B cell (primary cell): ENCODE measurements at regions not wholly inside any gene's neighbourhood (a gene's known extent, or its start where the extent isn't known, plus 50 kb on each side); places are given as distances from the start of the nearest gene placed in this dataset.

Experiments used
- ATAC-seq: fragments of 200-7000 bp; cut with Tn5 transposase; one replicate; pipeline ENCODE4 v1.10.0; 2021; ENCODE audit warnings: low read depth, mild to moderate bottlenecking, moderate number of reproducible peaks, moderate library complexity
- CTCF ChIA-PET: fragments of 350-600 bp; sonication (Branson Sonifier 250); formaldehyde crosslinking; loops from one replicate; lab custom pipeline; 2021; ENCODE audit warnings: antibody characterized with exemption, inconsistent platforms; lab: Charles Lee
- POLR2A ChIA-PET: fragments of 350-600 bp; sonication (Branson Sonifier 250); formaldehyde crosslinking; loops from one replicate; lab custom pipeline; 2021; ENCODE audit warnings: antibody characterized with exemption; lab: Charles Lee
- DNase-seq: peaks from one replicate; pipeline ENCODE4 v3.0.0; 2013
- H2AFZ ChIP-seq: 2 replicates; pipeline ENCODE4 v1.6.1; 2012; ENCODE audit warnings: mild to moderate bottlenecking, low read depth, low read length; ENCODE audit not compliant: insufficient read depth, poor library complexity, severe bottlenecking
- H3K27ac ChIP-seq, 2 donors: 1 replicate in 1 of 2; 2 replicates in 1 of 2; pipeline ENCODE4 v1.5.1; 2012 to 2013; ENCODE audit warnings: low read length in 2 of 2, mild to moderate bottlenecking in 2 of 2, moderate library complexity in 1 of 2
- H3K27me3 ChIP-seq, 4 experiments: fragments of 200-600 bp in 1 of 4; sonication (generic) in 1 of 4; replicated peaks in 1 of 4; 1 replicate in 2 of 4; 2 replicates in 2 of 4; pipeline versions ENCODE4 v1.6.1 to v1.7.0; 2013 to 2016; ENCODE audit warnings: low read length in 3 of 4, mild to moderate bottlenecking in 2 of 4, mixed read lengths in 1 of 4, moderate library complexity in 1 of 4; ENCODE audit not compliant: insufficient read depth in 4 of 4, control insufficient read depth in 3 of 4; ENCODE audit errors: control extremely low read depth in 1 of 4
- H3K36me3 ChIP-seq, 2 experiments: replicated peaks in 1 of 2; 1 replicate in 1 of 2; 2 replicates in 1 of 2; pipeline versions ENCODE4 v1.6.1 to v1.7.1; 2013; ENCODE audit warnings: low read length in 1 of 2; ENCODE audit not compliant: insufficient read depth in 2 of 2, control insufficient read depth in 1 of 2; ENCODE audit errors: control extremely low read depth in 1 of 2, extremely low read depth in 1 of 2
- H3K4me1 ChIP-seq, 2 donors: fragments of 200-600 bp in 1 of 2; sonication (generic) in 1 of 2; 1 replicate in 1 of 2; 2 replicates in 1 of 2; pipeline versions ENCODE4 v1.5.1 to v1.6.1; 2013 to 2017; ENCODE audit warnings: low read length in 2 of 2; ENCODE audit not compliant: control insufficient read depth in 2 of 2, insufficient read depth in 2 of 2
- H3K4me2 ChIP-seq: replicated peaks from 2 replicates; pipeline ENCODE3; 2012; ENCODE audit warnings: mild to moderate bottlenecking, low read depth, low read length; ENCODE audit not compliant: poor library complexity, severe bottlenecking
- H3K4me3 ChIP-seq, 5 experiments: fragments of 200-600 bp in 1 of 5; sonication (generic) in 1 of 5; 1 replicate in 3 of 5; 2 replicates in 2 of 5; pipeline versions ENCODE4 v1.5.1 to v1.7.0; 2011 to 2016; ENCODE audit warnings: low read length in 4 of 5, mild to moderate bottlenecking in 4 of 5, low read depth in 2 of 5, control low read depth in 1 of 5, moderate library complexity in 1 of 5; ENCODE audit not compliant: insufficient read depth in 1 of 5; ENCODE audit errors: control extremely low read depth in 1 of 5, extremely low read depth in 1 of 5
- H3K79me2 ChIP-seq: fragments of 200-600 bp; sonication (generic); one replicate; pipeline ENCODE4 v1.6.0; 2016; ENCODE audit warnings: low read length; ENCODE audit not compliant: control insufficient read depth, insufficient read depth
- H3K9ac ChIP-seq: fragments of 200-600 bp; sonication (generic); 2 replicates; pipeline ENCODE4 v1.6.1; 2017; ENCODE audit warnings: mild to moderate bottlenecking, low read length, moderate library complexity
- H3K9me3 ChIP-seq, 3 donors: one replicate each; pipeline versions ENCODE4 v1.6.1 to v1.7.1; 2013; ENCODE audit warnings: low read length in 2 of 3; ENCODE audit not compliant: control insufficient read depth in 2 of 3, insufficient read depth in 1 of 3; ENCODE audit errors: control extremely low read depth in 1 of 3
- H4K20me1 ChIP-seq: 2 replicates; pipeline ENCODE4 v1.6.0; 2012; ENCODE audit warnings: mild to moderate bottlenecking, low read length; ENCODE audit not compliant: insufficient read depth, control insufficient read depth, poor library complexity, severe bottlenecking
- H3K27ac Mint-ChIP-seq: one replicate; pipeline ENCODE4 v1.8.0; 2021; ENCODE audit warnings: mixed read lengths
- H3K27me3 Mint-ChIP-seq: one replicate; pipeline ENCODE4 v1.8.0; 2021; ENCODE audit warnings: mixed read lengths
- H3K4me1 Mint-ChIP-seq: one replicate; pipeline ENCODE4 v1.8.0; 2021; ENCODE audit warnings: mixed read lengths
- H3K4me3 Mint-ChIP-seq: one replicate; pipeline ENCODE4 v1.8.0; 2021; ENCODE audit warnings: mixed read lengths
- H3K9me3 Mint-ChIP-seq: one replicate; pipeline ENCODE4 v1.8.0; 2022; ENCODE audit warnings: mixed read lengths; ENCODE audit not compliant: insufficient read depth
- CTCF ChIP-seq: fragments of 200-600 bp; IDR thresholded peaks from one replicate; pipeline ENCODE4 v1.8.0; 2022; ENCODE audit warnings: antibody characterized with exemption, mild to moderate bottlenecking
- EZH2 ChIP-seq: IDR thresholded peaks from 2 replicates; pipeline ENCODE4 v1.6.1; 2012; ENCODE audit warnings: borderline replicate concordance, low read depth, mild to moderate bottlenecking, moderate library complexity, low read length; ENCODE audit not compliant: insufficient read depth, poor library complexity, severe bottlenecking
- WGBS: methylation state at CpG from one replicate; pipeline ENCODE4 v1.1.5; 2013; ENCODE audit warnings: missing lambda C conversion rate; ENCODE audit not compliant: insufficient coverage; 5-methylcytosine and 5-hydroxymethylcytosine counted together
- intact Hi-C: fragments of 100-400 bp; cut with micrococcal nuclease; formaldehyde crosslinking; loops from one replicate; pipeline ENCODE4 v1.10.0; 2022

GRCh38 chr11:82586581-82586980 lies 147.1 kb downstream of the FAM181B start:
- ATAC-seq = no peak

GRCh38 chr11:82577246-82577645 lies 156.4 kb downstream of the FAM181B start:
- no peak overlapping the region for H3K9ac ChIP-seq
- no peaks in the 10 kb centered on the region for H3K79me2 ChIP-seq

More at GRCh38 chr11:82586581-82586980, 147.1 kb downstream of the FAM181B start:
- Histone ChIP-seq H3K4me2 (no peak overlapping the region), H3K79me2 (no peaks in the 10 kb centered on the region), H3K4me1 (no peaks in the 10 kb centered on the region), H3K27me3 (no peaks in the 10 kb centered on the region), H3K27ac (no peak overlapping the region), H3K36me3 (no peaks in the 10 kb centered on the region), H4K20me1 (no peaks in the 10 kb centered on the region), H3K9me3 (no peaks in the 10 kb centered on the region), H3K9ac (no peak overlapping the region), H2AFZ (no peak overlapping the region), H3K4me3 (no peak overlapping the region)
- ChIA-PET CTCF (no interaction called here), POLR2A (no interaction called here)
- H3K4me1 Mint-ChIP-seq = no peaks in the 10 kb centered on the region
- no CpG with 5 or more reads among the region's 3 CpGs for WGBS
- H3K27me3 Mint-ChIP-seq = no peaks in the 10 kb centered on the region
- H3K27ac Mint-ChIP-seq = no peak overlapping the region
- DNase-seq = no peak
- H3K4me3 Mint-ChIP-seq = no peak overlapping the region
- intact Hi-C loops = no loop called here
- TF ChIP-seq EZH2 = no peak
- TF ChIP-seq CTCF = no peak
- H3K9me3 Mint-ChIP-seq = peaks cover 4% of the 10 kb centered on the region

More at GRCh38 chr11:82577246-82577645, 156.4 kb downstream of the FAM181B start:
- no peak overlapping the region for H3K4me3 Mint-ChIP-seq
- Histone ChIP-seq H2AFZ (no peak overlapping the region), H3K4me3 (no peak overlapping the region), H4K20me1 (no peaks in the 10 kb centered on the region), H3K27ac (no peak overlapping the region), H3K4me2 (no peak overlapping the region), H3K27me3 (peaks cover 0 to 11% (median 0%) of the 10 kb centered on the region in 4 experiments), H3K9me3 (peaks cover 0 to 7% (median 0%) of the 10 kb centered on the region in 3 donors), H3K4me1 (no peaks in the 10 kb centered on the region), H3K36me3 (no peaks in the 10 kb centered on the region)
- 83% methylated on average over 4 of the region's 5 CpGs for WGBS
- TF ChIP-seq CTCF (no peak), EZH2 (no peak)
- peaks cover 22% of the 10 kb centered on the region for H3K27me3 Mint-ChIP-seq
- DNase-seq = no peak
- H3K9me3 Mint-ChIP-seq = no peaks in the 10 kb centered on the region
- no peaks in the 10 kb centered on the region for H3K4me1 Mint-ChIP-seq
- CTCF ChIA-PET = no interaction called here
- intact Hi-C loops = no loop called here
- POLR2A ChIA-PET = no interaction called here
- no peak overlapping the region for H3K27ac Mint-ChIP-seq
- no peak for ATAC-seq
